ENCODE measurements at regions not wholly inside any gene's neighbourhood (a gene's known extent, or its start where the extent isn't known, plus 50 kb on each side); places are given as distances from the start of the nearest gene placed in this dataset.

GRCh38 chr3:107062310-107062709 is 314.9 kb upstream of the CCDC54 start:
- Histone ChIP-seq H3K9me3 (ENCODE audit: control insufficient read depth in 2 of 2, insufficient read depth in 1 of 2, low read depth in 1 of 2, low read length in 1 of 2) (no peaks in the 10 kb centered on the region), H3K4me3 (ENCODE audit: low read depth in 1 of 2, low read length in 2 of 2) (no peak overlapping the region), H3K36me3 (ENCODE audit: control insufficient read depth in 2 of 2, insufficient read depth in 2 of 2, low read length in 1 of 2) (no peaks in the 10 kb centered on the region), H3K4me1 (ENCODE audit: control insufficient read depth in 2 of 2, insufficient read depth in 2 of 2, low read length in 1 of 2) (peaks cover 0 to 3% of the 10 kb centered on the region in 2 donors), H3K27ac (ENCODE audit: low read depth in 2 of 2, low read length in 1 of 2) (no peak overlapping the region), H3K27me3 (ENCODE audit: control insufficient read depth in 1 of 2, insufficient read depth in 2 of 2, low read length in 2 of 2) (no peaks in the 10 kb centered on the region)
- WGBS, 2 donors = 75 to 82% methylated on average over 1 of the region's 1 CpG

- Histone ChIP-seq H3K9me3 (ENCODE audit: control insufficient read depth in 2 of 2, insufficient read depth in 1 of 2, low read depth in 1 of 2, low read length in 1 of 2) (no peaks in the 10 kb centered on the region), H3K27me3 (ENCODE audit: control insufficient read depth in 1 of 2, insufficient read depth in 2 of 2, low read length in 2 of 2) (no peaks in the 10 kb centered on the region), H3K27ac (ENCODE audit: low read depth in 2 of 2, low read length in 1 of 2) (no peak overlapping the region), H3K36me3 (ENCODE audit: control insufficient read depth in 2 of 2, insufficient read depth in 2 of 2, low read length in 1 of 2) (no peaks in the 10 kb centered on the region), H3K4me3 (ENCODE audit: low read depth in 1 of 2, low read length in 2 of 2) (no peak overlapping the region), H3K4me1 (ENCODE audit: control insufficient read depth in 2 of 2, insufficient read depth in 2 of 2, low read length in 1 of 2) (peaks cover 0 to 3% of the 10 kb centered on the region in 2 donors)
- WGBS, 2 donors = 70 to 81% methylated on average over 2 of the region's 2 CpGs
Measured at GRCh38 chr3:107062787-107063186, 314.5 kb upstream of the CCDC54 start.

GRCh38 chr3:107063351-107063750 is 313.9 kb upstream of the CCDC54 start:
- Histone ChIP-seq H3K27ac (ENCODE audit: low read depth in 2 of 2, low read length in 1 of 2) (no peak overlapping the region), H3K36me3 (ENCODE audit: control insufficient read depth in 2 of 2, insufficient read depth in 2 of 2, low read length in 1 of 2) (no peaks in the 10 kb centered on the region), H3K27me3 (ENCODE audit: control insufficient read depth in 1 of 2, insufficient read depth in 2 of 2, low read length in 2 of 2) (no peaks in the 10 kb centered on the region), H3K9me3 (ENCODE audit: control insufficient read depth in 2 of 2, insufficient read depth in 1 of 2, low read depth in 1 of 2, low read length in 1 of 2) (no peaks in the 10 kb centered on the region), H3K4me1 (ENCODE audit: control insufficient read depth in 2 of 2, insufficient read depth in 2 of 2, low read length in 1 of 2) (peaks cover 0 to 3% of the 10 kb centered on the region in 2 donors), H3K4me3 (ENCODE audit: low read depth in 1 of 2, low read length in 2 of 2) (no peak overlapping the region)
- WGBS, 2 donors = 60 to 65% methylated on average over 5 of the region's 5 CpGs

- Histone ChIP-seq H3K4me1 (ENCODE audit: control insufficient read depth in 2 of 2, insufficient read depth in 2 of 2, low read length in 1 of 2) (peaks cover 0 to 3% of the 10 kb centered on the region in 2 donors), H3K36me3 (ENCODE audit: control insufficient read depth in 2 of 2, insufficient read depth in 2 of 2, low read length in 1 of 2) (no peaks in the 10 kb centered on the region), H3K9me3 (ENCODE audit: control insufficient read depth in 2 of 2, insufficient read depth in 1 of 2, low read depth in 1 of 2, low read length in 1 of 2) (no peaks in the 10 kb centered on the region), H3K27ac (ENCODE audit: low read depth in 2 of 2, low read length in 1 of 2) (no peak overlapping the region), H3K4me3 (ENCODE audit: low read depth in 1 of 2, low read length in 2 of 2) (no peak overlapping the region), H3K27me3 (ENCODE audit: control insufficient read depth in 1 of 2, insufficient read depth in 2 of 2, low read length in 2 of 2) (no peaks in the 10 kb centered on the region)
- WGBS, 2 donors = 16 to 21% methylated on average over 9 of the region's 9 CpGs
Measured at GRCh38 chr3:107064405-107065060, 312.7 kb upstream of the CCDC54 start.

GRCh38 chr3:107065094-107065861 is 312.0 kb upstream of the CCDC54 start:
- H3K36me3 ChIP-seq (ENCODE audit: control insufficient read depth in 2 of 2, insufficient read depth in 2 of 2, low read length in 1 of 2) = no peaks in the 10 kb centered on the region
- H3K4me3 ChIP-seq (ENCODE audit: low read depth in 1 of 2, low read length in 2 of 2) = no peak overlapping the region
- no peaks in the 10 kb centered on the region for H3K9me3 ChIP-seq (ENCODE audit: control insufficient read depth in 2 of 2, insufficient read depth in 1 of 2, low read depth in 1 of 2, low read length in 1 of 2)
- 27 to 28% methylated on average over 13 of the region's 13 CpGs for WGBS, 2 donors
- H3K4me1 ChIP-seq (ENCODE audit: control insufficient read depth in 2 of 2, insufficient read depth in 2 of 2, low read length in 1 of 2) = peaks cover 0 to 3% of the 10 kb centered on the region in 2 donors
- no peaks in the 10 kb centered on the region for H3K27me3 ChIP-seq (ENCODE audit: control insufficient read depth in 1 of 2, insufficient read depth in 2 of 2, low read length in 2 of 2)
- no peak overlapping the region for H3K27ac ChIP-seq (ENCODE audit: low read depth in 2 of 2, low read length in 1 of 2)

- WGBS, 2 donors = 82 to 84% methylated on average over 5 of the region's 5 CpGs
Measured at GRCh38 chr3:107067421-107067820, 309.8 kb upstream of the CCDC54 start.

GRCh38 chr3:107068980-107069379 is 308.3 kb upstream of the CCDC54 start:
- no peak overlapping the region for H3K27ac ChIP-seq (ENCODE audit: low read depth in 2 of 2, low read length in 1 of 2)
- no peaks in the 10 kb centered on the region for H3K27me3 ChIP-seq (ENCODE audit: control insufficient read depth in 1 of 2, insufficient read depth in 2 of 2, low read length in 2 of 2)
- H3K36me3 ChIP-seq (ENCODE audit: control insufficient read depth in 2 of 2, insufficient read depth in 2 of 2, low read length in 1 of 2) = no peaks in the 10 kb centered on the region
- H3K9me3 ChIP-seq (ENCODE audit: control insufficient read depth in 2 of 2, insufficient read depth in 1 of 2, low read depth in 1 of 2, low read length in 1 of 2) = no peaks in the 10 kb centered on the region
- 24 to 32% methylated on average over 4 of the region's 4 CpGs for WGBS, 2 donors
- H3K4me3 ChIP-seq (ENCODE audit: low read depth in 1 of 2, low read length in 2 of 2) = no peak overlapping the region
- H3K4me1 ChIP-seq (ENCODE audit: control insufficient read depth in 2 of 2, insufficient read depth in 2 of 2, low read length in 1 of 2) = peaks cover 0 to 3% of the 10 kb centered on the region in 2 donors

More at GRCh38 chr3:107067421-107067820, 309.8 kb upstream of the CCDC54 start:
- Histone ChIP-seq H3K4me3 (ENCODE audit: low read depth in 1 of 2, low read length in 2 of 2) (no peak overlapping the region), H3K27ac (ENCODE audit: low read depth in 2 of 2, low read length in 1 of 2) (no peak overlapping the region), H3K4me1 (ENCODE audit: control insufficient read depth in 2 of 2, insufficient read depth in 2 of 2, low read length in 1 of 2) (peaks cover 0 to 3% of the 10 kb centered on the region in 2 donors), H3K36me3 (ENCODE audit: control insufficient read depth in 2 of 2, insufficient read depth in 2 of 2, low read length in 1 of 2) (no peaks in the 10 kb centered on the region), H3K9me3 (ENCODE audit: control insufficient read depth in 2 of 2, insufficient read depth in 1 of 2, low read depth in 1 of 2, low read length in 1 of 2) (no peaks in the 10 kb centered on the region), H3K27me3 (ENCODE audit: control insufficient read depth in 1 of 2, insufficient read depth in 2 of 2, low read length in 2 of 2) (no peaks in the 10 kb centered on the region)

GRCh38 chr3:107076946-107077345 is 300.3 kb upstream of the CCDC54 start:
- H3K36me3 ChIP-seq (ENCODE audit: control insufficient read depth in 2 of 2, insufficient read depth in 2 of 2, low read length in 1 of 2) = no peaks in the 10 kb centered on the region
- no peaks in the 10 kb centered on the region for H3K9me3 ChIP-seq (ENCODE audit: control insufficient read depth in 2 of 2, insufficient read depth in 1 of 2, low read depth in 1 of 2, low read length in 1 of 2)
- WGBS, 2 donors = 92 to 97% methylated on average over 3 of the region's 3 CpGs

GRCh38 chr3:107077391-107077790 is 299.8 kb upstream of the CCDC54 start:
- WGBS, 2 donors = 72 to 80% methylated on average over 2 of the region's 2 CpGs
- H3K36me3 ChIP-seq (ENCODE audit: control insufficient read depth in 2 of 2, insufficient read depth in 2 of 2, low read length in 1 of 2) = no peaks in the 10 kb centered on the region
- no peak overlapping the region for H3K27ac ChIP-seq (ENCODE audit: low read depth in 2 of 2, low read length in 1 of 2)
- no peak overlapping the region for H3K4me3 ChIP-seq (ENCODE audit: low read depth in 1 of 2, low read length in 2 of 2)
- H3K9me3 ChIP-seq (ENCODE audit: control insufficient read depth in 2 of 2, insufficient read depth in 1 of 2, low read depth in 1 of 2, low read length in 1 of 2) = no peaks in the 10 kb centered on the region
- no peaks in the 10 kb centered on the region for H3K4me1 ChIP-seq (ENCODE audit: control insufficient read depth in 2 of 2, insufficient read depth in 2 of 2, low read length in 1 of 2)
- H3K27me3 ChIP-seq (ENCODE audit: control insufficient read depth in 1 of 2, insufficient read depth in 2 of 2, low read length in 2 of 2) = no peaks in the 10 kb centered on the region

More at GRCh38 chr3:107076946-107077345, 300.3 kb upstream of the CCDC54 start:
- Histone ChIP-seq H3K27me3 (ENCODE audit: control insufficient read depth in 1 of 2, insufficient read depth in 2 of 2, low read length in 2 of 2) (no peaks in the 10 kb centered on the region), H3K27ac (ENCODE audit: low read depth in 2 of 2, low read length in 1 of 2) (no peak overlapping the region), H3K4me3 (ENCODE audit: low read depth in 1 of 2, low read length in 2 of 2) (no peak overlapping the region), H3K4me1 (ENCODE audit: control insufficient read depth in 2 of 2, insufficient read depth in 2 of 2, low read length in 1 of 2) (no peaks in the 10 kb centered on the region)
